HT1080 (cell line): ENCODE measurements at regions not wholly inside any gene's neighbourhood (a gene's known extent, or its start where the extent isn't known, plus 50 kb on each side); places are given as distances from the start of the nearest gene placed in this dataset.

Experiments used
- DNase-seq: peaks from one replicate; pipeline ENCODE4 v3.0.0-alpha.2; 2015; ENCODE audit warnings: low read depth

DNA sequence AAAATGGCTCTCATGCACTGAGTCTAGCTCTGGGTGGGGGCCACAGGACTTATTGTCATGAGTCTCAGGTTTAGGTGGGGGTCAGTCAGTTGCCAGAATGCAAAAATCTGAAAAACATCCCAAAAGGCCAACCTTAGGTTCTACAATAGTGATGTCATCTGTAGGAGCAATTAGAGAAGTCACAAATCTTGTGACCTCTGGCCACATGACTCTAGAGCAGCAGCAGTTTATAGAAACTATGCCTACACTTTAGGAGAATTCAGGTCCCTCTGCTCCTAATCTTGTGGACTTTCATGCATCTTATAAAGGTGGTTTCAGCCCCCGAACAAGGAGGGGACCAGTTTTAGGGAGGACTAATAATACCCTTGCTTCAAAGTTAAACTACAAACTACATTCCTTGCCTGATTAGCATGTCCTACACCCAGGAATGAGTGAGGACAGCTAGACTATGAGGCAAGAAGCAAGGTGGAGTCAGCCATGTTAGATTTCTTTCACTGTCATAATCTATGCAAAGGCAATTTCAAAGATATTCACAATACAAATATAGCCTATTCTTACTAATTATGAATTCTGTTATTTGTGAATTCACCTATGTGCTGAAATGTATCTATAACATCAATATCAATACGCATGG is 123.5 kb upstream of the ADCY1 start:
- no peak for DNase-seq

DNA sequence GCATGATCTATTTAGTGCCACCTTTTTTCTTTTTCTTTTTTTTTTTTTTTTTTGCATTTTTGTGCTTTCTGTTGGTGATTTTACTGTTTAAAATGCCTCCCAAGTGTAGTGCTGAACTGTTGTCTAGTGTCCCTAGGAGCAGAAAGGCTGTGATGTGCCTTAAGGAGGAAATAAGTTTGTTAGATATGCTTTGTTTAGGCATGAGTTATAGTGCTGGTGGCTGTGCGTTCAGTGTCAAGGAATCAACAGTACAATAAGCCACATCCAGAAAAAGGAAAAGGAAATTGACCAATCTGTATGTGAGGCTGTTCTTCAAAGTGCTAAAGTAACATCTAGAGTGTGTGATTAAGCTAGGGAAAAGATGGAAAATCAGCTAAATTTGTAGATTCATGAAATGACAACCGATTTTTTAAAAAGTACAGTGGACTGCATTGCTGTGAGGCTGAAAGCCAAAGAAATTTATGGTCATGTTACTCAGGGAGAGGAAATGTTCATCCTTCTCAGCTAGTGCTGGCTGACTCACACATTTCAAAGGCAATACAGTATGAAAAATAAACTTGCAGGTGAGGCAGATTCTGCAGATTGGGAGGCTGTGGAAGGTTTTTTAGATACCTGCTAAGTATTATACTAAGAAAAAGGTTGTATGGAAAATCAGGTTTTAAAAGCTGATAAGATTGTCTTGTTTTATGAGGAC is 122.7 kb upstream of the ADCY1 start:
- DNase-seq, result peak; percentile 63

DNA sequence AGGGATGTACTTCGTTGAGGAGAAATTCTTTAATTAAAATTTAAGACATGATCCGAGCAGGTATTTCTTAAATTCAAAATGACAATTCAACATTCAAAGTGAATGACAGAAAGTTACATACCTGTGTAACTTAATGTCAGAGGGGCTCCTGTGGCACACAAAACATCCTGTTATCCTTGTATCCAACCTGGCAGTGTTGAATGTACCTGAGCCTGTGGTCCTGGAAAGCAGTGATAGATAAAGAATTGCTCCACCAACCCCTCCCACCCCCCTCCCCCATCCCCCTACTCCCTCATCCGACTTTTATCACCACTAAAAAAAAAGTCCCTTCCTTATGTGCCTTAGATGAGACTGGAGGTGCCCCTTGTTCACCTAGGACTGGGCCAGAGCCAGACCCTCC is 119.4 kb upstream of the ADCY1 start:
- DNase-seq, result no peak

DNA sequence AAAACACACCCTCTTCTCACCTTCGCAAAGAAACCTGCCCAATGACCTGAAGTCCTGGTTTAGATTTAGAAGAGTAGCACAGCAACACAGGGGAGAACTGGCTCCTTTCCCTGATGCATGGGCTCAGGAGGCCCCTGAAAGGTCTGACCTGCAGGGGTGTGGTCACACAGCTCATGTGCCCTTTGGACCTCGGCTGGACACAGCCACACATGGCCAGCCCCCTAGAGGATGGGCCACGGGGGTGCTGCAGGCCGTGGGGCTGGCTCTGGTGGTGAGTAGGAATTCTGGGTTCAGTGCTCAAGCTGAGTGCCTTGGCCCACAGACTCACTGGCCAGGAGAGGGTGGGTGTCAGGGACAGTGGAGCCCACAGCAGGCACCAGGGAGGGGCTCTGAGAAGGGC is 118.5 kb upstream of the ADCY1 start:
- no peak for DNase-seq

DNA sequence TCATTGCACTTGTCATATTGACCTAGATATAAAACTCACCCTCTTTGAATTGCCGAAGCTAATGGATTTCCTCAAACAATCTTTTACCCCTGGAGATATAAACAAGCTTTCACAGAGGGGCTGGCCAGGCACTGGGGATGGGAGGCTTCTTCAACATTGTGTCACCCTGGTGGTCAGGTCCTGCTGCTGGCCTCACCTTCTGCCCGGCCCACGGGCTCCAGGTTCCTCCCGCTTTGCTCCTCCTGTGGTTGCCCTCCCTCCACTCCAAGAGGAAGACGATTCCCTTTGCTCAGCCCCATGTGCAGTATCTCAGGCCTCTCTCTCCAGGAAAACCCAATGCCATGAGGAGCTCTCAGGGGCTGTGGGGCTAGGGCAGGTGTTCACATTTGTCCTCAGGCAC is 118.1 kb upstream of the ADCY1 start:
- no peak for DNase-seq

DNA sequence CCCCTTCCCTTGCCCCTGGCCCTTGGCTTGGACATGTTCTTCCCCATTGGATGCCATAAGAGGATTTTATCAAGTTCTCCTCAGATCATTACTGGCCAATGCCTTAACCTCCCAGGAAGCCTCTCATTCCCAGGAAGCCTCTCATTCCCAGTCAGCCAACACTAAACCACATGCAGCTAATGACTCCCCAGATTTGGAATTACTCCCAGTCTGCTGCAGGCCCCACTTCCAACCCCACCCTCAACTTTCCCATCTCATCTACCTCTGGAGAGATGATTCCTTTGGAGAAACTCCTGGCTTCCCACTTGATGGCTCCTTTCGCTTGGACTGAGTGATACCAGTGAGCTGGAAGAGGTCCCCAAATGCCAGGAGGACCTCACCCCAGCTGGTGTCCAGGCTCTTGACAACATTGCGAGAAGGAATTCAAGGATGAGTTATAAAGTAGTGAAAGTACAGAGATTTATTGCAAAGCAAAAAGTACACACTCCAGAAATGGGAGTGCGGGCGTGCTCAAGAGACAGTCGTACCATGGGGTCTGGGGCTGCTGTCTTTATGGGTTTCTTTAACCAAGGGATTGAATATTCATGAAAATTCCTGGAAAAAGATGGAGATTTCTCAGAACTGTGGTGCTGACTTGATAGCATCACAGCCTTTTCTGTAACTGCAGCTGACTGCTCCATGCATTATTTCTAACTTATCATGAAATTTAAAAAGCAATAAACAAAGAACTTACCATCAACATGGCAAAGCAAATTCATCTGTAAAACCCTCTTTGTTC is 117.2 kb upstream of the ADCY1 start:
- DNase-seq, result peak; percentile 55

DNA sequence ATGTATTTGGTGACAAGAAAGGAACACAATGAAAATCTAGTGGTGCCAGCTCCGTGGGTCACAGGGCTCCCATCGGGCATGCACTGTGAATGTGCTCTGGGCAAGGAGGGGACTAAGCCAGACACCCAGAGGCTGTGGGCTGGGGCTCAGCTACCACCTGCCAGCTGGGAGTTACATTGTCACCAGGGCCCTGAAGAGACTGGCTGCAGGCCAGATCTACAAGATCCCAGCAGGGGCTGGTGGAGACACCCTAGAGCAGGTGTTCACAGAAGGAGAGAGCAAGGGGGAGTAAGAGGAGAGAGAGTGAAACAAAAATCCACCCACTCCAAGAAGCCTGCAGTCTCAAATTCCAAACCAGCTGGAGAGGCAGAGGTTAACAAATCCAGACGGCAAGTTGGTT is 116.6 kb upstream of the ADCY1 start:
- no peak for DNase-seq

DNA sequence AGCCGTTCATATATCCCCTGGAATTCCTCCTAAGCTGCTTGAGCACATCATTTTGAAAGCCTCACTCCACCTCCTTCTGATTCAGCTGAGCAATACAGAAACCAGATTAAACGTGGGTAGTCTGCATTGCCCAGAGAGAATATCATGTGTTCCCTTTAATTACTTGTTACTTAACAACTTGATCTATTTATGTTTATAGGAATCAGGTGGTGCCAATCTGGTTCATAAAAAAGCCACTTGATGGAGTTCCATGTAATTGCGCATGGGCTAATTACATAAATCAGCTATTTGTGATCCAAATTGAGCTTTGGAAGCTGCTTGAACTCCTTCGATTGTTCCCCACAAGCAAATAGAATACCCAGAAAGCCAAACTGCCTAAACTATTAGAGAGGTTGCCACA is 114.7 kb upstream of the ADCY1 start:
- no peak for DNase-seq

DNA sequence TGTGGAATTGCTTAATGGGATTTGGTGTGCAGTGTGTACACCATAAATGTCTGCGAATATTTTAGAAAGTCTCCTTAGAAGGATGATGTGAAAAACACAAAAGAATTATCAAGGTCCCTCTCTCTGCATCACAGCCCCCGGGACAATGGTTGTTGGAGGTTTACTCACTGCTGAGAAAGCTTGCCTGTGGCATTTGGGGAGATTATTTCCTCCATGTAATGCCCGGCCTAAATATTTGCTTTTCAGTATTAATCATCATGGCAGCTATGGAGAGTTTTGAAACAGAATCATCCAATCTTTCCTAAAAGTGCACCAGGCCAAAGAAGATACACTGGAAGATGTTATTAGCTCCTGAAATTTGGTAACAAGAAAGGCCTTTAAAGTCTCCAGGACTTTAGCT is 113.8 kb upstream of the ADCY1 start:
- no peak for DNase-seq

DNA sequence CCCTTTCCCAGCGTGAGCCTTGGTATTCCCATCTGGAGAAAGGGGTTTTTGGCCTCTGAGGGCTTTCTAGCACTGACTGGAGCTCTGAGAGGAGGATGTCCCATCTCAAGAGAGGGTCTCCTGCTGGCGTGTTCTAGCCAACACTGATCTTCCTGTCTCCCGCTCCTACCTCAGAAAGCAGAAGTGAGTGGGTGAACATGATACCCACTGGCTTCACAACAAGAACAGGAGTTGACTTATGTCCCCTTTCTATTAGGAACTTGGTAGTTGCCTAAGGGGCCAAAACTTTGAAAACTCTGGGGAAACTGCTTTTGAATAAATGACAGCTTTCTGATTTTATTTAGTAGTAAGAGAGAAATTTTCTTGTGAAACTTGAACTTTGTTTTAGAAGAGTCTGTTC is 113.1 kb upstream of the ADCY1 start:
- no peak for DNase-seq

DNA sequence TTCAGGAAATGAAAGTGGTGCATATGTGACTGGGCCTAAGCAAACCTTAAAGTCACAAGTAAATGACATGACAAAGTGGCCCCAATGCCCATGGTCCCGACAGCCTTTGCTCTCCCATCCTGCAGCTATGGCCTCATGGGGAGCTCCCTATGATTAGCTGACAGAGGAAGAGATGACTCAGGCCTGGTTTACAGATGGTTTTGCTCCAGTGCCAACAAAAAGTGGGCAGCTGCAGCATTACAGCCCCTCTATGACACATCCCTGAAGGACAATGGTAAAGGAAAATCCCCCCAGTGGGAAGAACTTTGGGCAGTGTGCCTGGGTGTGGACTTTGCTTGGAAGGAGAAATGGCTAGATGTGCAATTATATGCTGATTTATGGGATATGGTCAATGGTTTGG is 105.1 kb upstream of the ADCY1 start:
- DNase-seq, result peak; percentile 89

DNA sequence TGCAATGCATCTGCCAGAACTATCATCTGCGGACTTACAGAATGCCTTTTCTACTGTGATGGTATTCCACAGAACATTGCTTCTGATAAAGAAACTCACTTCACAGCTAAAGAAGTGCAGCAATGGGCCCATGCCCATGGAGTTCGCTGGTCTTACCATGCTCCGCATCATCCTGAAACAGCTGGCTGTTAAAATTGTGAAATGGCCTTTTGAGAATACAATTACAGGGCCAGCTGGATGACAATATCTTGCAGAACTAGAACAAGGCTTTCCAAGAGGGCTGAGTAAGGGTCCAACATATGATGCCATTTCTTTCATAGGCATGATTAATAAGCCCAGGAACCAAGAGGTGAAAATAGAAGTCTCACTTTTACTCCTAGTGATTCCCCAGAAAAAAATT is 104.1 kb upstream of the ADCY1 start:
- DNase-seq, result no peak

DNA sequence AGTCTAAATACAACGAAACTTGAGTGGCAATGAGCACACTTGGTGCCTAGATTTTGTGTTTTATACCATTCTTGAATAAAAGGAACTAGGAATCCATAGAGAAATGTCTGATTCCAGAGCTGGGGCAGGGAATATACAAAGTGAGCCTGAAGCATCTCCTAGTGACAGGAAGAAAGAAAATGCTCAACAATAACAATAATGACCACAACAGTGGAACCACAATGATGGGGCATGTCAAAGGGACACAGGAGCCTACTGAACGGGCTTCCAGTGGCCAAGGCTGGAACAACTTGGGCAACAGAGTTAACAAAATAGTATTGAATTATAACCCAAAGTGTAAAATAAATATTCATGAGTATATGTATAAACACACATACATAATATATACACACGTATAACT is 94.4 kb upstream of the ADCY1 start:
- no peak for DNase-seq

DNA sequence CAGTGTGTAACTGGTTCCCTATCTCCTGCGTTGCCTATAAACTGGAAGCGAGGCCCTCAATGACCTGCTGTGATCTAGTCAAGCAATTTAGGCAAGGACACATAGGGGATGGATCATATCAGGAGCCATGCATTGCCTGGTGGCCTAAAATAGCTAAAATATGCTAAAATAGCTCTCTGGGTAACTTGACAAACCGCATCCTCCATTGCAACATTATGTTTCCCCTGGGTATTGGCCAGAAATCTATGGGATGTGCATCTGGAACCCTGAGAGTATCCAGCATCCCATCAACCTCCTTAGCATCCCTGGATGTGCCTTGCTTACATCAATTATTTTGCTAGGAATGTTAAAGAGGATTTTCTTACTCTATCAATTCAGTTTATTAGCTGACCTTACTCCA is 91.7 kb upstream of the ADCY1 start:
- DNase-seq, result no peak

DNA sequence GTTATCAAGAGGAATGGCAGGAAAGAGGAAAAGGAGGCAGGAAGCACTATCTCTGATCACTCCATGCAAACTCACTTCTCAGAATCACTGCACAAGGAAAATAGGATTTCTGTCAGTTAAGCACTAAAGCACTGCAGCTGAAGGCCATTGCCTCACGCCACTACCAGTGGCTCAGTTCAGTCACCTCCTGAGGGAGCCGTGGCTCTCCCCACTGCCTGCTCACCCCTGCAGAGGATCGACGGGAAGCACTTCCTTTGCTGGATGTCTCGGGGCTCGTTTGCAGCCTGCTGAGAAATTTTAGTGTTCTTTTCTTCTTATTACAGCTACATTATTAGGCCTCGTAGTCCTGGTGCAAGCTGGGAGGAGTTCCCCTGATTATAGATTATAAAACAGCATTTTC is 90.1 kb upstream of the ADCY1 start:
- DNase-seq, result no peak

DNA sequence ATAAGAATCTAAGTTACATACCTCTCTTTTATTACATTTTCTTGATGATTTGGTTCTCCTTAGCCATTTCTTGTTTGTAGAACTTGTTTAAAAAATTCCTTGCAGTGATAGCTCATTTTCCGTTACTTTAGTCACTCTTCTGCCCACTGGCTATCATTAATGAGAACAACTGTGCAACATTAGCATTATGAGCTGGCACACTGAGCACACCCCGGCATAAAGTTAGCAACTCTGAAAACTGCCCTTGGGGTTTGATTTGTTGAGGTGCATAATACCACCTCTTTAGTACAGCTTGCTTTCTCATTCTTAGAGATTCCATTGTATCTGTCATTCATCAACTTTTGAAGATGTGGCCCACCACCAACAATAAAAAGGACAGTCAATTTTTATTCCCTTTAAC is 87.6 kb upstream of the ADCY1 start:
- DNase-seq, result no peak

DNA sequence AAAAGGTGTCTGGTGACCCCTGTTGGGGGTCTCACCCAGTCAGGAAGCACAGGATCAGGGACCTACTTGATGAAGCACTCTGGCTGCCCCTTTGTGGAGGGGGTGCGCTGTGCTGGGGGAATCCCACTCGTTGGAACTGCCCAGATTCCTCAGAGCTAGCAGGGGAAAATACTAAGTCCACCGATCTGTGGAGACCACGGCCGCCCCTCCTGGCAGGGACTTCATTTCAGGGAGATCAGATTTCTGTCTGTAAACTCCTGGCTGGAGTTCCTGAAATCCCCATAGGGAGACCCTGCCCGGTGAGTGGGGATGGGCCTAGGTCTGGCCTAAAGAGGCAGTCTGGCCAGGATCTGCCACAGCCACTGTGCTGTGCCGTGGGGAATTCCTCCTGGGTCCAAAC is 79.3 kb upstream of the ADCY1 start:
- DNase-seq, result no peak

DNA sequence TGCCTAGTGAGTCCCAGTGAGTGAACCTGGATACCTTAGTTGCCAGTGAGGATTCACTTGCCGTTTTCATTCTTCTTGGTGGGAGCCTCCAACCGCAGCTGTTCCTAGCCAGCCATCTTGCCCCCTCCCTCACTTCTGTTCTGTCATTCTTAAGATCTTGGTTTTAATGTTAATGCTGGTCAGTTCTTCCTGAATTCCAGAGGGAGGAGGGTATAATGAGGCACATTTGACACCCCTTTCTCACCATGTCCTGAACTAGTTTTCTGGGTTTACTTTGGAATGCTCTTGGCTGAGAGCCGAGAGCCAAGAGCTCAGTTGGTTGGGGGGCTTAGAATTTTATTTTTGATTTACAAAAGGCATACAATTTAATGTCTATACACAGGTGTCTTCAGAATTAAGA is 78.5 kb upstream of the ADCY1 start:
- DNase-seq, result no peak

DNA sequence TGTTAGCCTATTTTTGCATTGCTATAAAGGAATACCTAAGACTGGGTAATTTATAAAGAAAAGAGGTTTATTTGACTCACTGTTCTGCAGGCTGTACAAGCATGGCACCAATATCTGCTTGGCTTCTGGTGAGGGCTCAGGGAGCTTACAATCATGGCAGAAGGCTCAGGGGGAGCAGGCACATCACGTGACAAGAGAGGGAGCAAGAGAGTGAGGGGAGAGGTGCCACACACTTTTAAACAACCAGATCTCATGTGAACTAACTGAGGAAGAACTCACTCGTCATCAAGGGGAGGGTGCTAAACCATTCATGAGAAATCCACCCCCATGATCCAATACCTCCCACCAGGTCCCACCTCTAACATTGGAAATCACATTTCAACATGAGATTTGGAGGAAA is 73.9 kb upstream of the ADCY1 start:
- DNase-seq, result no peak

DNA sequence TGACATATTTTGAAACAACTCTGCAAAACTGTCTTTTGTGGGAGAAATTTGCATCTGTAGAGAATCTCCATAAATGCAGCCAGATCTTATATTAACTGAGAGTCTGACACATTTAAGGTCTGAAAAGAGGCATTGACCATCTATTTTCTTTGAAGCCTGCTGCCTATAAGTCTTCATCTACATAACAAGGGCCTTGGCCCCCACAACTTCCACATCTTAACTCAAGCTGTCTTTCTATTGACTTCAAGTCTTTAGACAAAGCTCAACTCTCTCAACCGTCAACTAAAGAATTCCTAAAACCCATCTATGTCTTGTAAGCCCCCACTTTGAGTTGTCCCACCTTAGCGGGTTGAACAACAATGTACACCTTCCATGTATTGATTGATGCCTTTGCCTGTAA is 72.4 kb upstream of the ADCY1 start:
- no peak for DNase-seq

DNA sequence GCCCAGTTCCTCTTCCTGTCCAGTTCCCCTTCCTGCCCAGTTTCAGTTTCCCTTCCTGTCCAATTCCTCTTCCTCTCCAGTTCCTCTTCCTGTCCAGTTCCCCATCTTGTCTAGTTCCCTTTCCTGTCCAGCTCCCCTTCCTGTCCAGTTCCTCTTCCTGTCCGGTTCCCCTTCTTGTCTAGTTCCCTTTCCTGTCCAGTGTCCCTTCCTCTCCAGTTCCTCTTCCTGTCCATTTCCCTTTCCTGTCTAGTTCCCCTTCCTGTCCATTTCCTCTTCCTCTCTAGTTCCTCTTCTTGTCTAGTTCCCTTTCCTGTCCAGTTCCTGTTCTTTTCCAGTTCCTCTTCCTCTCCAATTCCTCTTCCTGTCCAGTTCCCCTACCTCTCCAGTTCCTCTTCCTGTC is 68.1 kb upstream of the ADCY1 start:
- no peak for DNase-seq

DNA sequence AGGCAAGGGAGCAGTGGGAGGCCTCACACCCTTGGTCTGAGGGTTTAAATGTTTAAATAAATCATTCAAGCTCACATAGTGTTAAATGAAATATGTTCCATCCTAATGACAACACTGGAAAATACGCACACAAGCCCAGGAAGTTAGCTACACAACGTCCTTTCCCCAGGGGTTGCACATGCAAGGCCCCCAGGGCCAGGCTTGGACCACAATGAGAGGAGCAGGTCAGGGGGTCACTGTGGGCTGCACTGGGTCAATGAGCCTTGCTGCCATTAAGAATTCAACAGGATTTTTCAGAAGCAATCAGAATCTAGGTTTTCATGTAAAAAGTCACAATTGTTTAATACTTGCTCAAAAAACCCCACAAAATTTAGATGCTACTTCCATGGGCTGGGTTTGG is 64.9 kb upstream of the ADCY1 start:
- no peak for DNase-seq
